Keratinocyte (primary cell): ENCODE measurements at regions not wholly inside any gene's neighbourhood (a gene's known extent, or its start where the extent isn't known, plus 50 kb on each side); places are given as distances from the start of the nearest gene placed in this dataset.

Source experiments
- CTCF ChIP-seq, 3 experiments: IDR thresholded peaks in 1 of 3; conservative IDR thresholded peaks in 1 of 3; optimal IDR thresholded peaks in 1 of 3; 2 replicates in 2 of 3; 3 replicates in 1 of 3; pipeline versions ENCODE3 to v1.5.1; 2011; ENCODE audit warnings: low read length in 3 of 3, mild to moderate bottlenecking in 3 of 3, moderate library complexity in 2 of 3, control low read depth in 1 of 3, inconsistent platforms in 1 of 3; ENCODE audit not compliant: insufficient read depth in 2 of 3; ENCODE audit errors: extremely low read depth in 1 of 3
- EZH2 ChIP-seq: IDR thresholded peaks from one replicate; pipeline ENCODE4 v1.6.1; 2012; ENCODE audit warnings: inconsistent platforms, mild to moderate bottlenecking, low read length, moderate library complexity

- TF ChIP-seq CTCF (optimal IDR thresholded peaks at IDR 0.05 in 1 of 3, IDR thresholded peaks at IDR 0.05 in 1 of 3, conservative IDR thresholded peaks at IDR 0.05 in 1 of 3; ENCODE audit: extremely low read depth in 1 of 3, insufficient read depth in 2 of 3, low read length in 3 of 3) (no peak), EZH2 (no peak)
Measured at GRCh38 chr3:116811754-116812153, 102.2 kb downstream of the TUSC7 start.
